OCI-LY1 (cell line): ENCODE measurements at regions not wholly inside any gene's neighbourhood (a gene's known extent, or its start where the extent isn't known, plus 50 kb on each side); places are given as distances from the start of the nearest gene placed in this dataset.

Source experiments
- CTCF ChIP-seq: fragments of 200-600 bp; sonication (generic), shearing (Covaris generic); IDR thresholded peaks from 2 replicates; pipeline ENCODE4 v1.5.1; 2017; ENCODE audit warnings: mild to moderate bottlenecking, antibody characterized with exemption, low read length, moderate library complexity, mixed read lengths
- EZH2 ChIP-seq: fragments of 200-600 bp; sonication (generic), shearing (Covaris generic); IDR thresholded peaks from 2 replicates; pipeline ENCODE4 v1.8.0; 2017; ENCODE audit warnings: borderline replicate concordance, mixed run types, mild to moderate bottlenecking, antibody characterized with exemption, low read length, moderate library complexity, mixed read lengths

- TF ChIP-seq CTCF (no peak), EZH2 (no peak)
Observed at GRCh38 chr6:71531841-71532240, 243.2 kb downstream of the OGFRL1 start.
